HCT116 (cell line): ENCODE measurements at regions not wholly inside any gene's neighbourhood (a gene's known extent, or its start where the extent isn't known, plus 50 kb on each side); places are given as distances from the start of the nearest gene placed in this dataset.

Experiments
- ATAC-seq: fragments of 200-7000 bp; cut with Tn5 transposase; 2 replicates; pipeline ENCODE4 v1.9.1; 2020; ENCODE audit warnings: mild to moderate bottlenecking, moderate library complexity
- BruUV-seq: library from RNA; stranded (reverse); fragments of 400-500 nt; replicated peaks from 2 replicates; lab custom pipeline; 2021; lab: Mats Ljungman, UMichigan
- CTCF ChIA-PET: fragments of 300-600 bp; sonication (Branson Sonifier 250); formaldehyde crosslinking; loops from one replicate; lab custom pipeline; 2021; ENCODE audit warnings: antibody characterized with exemption; lab: Charles Lee
- POLR2A ChIA-PET: fragments of 300-600, 350-600 bp; sonication (Branson Sonifier 250); formaldehyde crosslinking; loops from one replicate; lab custom pipeline; 2021; ENCODE audit warnings: antibody characterized with exemption; lab: Charles Lee
- RAD21 ChIA-PET, 2 experiments: fragments of 300-600 bp; sonication (Branson Sonifier 250); formaldehyde crosslinking; loops; one replicate each; lab custom pipeline; 2023; ENCODE audit warnings: low total read pairs in 2 of 2; ENCODE audit not compliant: uncharacterized antibody in 2 of 2, unreplicated experiment in 2 of 2, low non-redundant PET in 1 of 2; lab: Charles Lee
- DNase-seq: peaks from one replicate; pipeline ENCODE4 v3.0.0-alpha.2; 2010; ENCODE audit warnings: low read depth, low spot score
- H2AFZ ChIP-seq: fragments of 200-600 bp; shearing (Covaris generic), sonication (generic); 2 replicates; pipeline ENCODE4 v1.6.1; 2017; ENCODE audit warnings: low read depth, mixed run types, mixed read lengths, antibody characterized with exemption, low read length; ENCODE audit not compliant: poor library complexity, severe bottlenecking
- H3K27ac ChIP-seq: 2 replicates; pipeline ENCODE4 v1.5.1; 2012; ENCODE audit warnings: low read depth, low read length
- H3K27me3 ChIP-seq: fragments of 200-600 bp; sonication (generic); 2 replicates; pipeline ENCODE4 v1.6.1; 2016; ENCODE audit warnings: mixed run types, low read length, mixed read lengths; ENCODE audit not compliant: insufficient read depth
- H3K36me3 ChIP-seq, 2 experiments: fragments of 200-500 bp in 1 of 2; fragments of 200-600 bp in 1 of 2; sonication (Bioruptor generic) in 1 of 2; sonication (generic) in 1 of 2; 2 replicates each; pipeline versions ENCODE4 v1.5.1 to v1.6.1; 2014 to 2016; ENCODE audit warnings: low read length in 2 of 2, inconsistent platforms in 1 of 2, mixed read lengths in 1 of 2, mixed run types in 1 of 2; ENCODE audit not compliant: insufficient read depth in 2 of 2, control insufficient read depth in 1 of 2
- H3K4me1 ChIP-seq, 2 experiments: fragments of 200-600 bp in 1 of 2; sonication (generic) in 1 of 2; 2 replicates each; pipeline versions ENCODE4 v1.5.1 to v1.6.1; 2012 to 2017; ENCODE audit warnings: low read length in 2 of 2, inconsistent platforms in 1 of 2, mild to moderate bottlenecking in 1 of 2, mixed read lengths in 1 of 2, mixed run types in 1 of 2, moderate library complexity in 1 of 2; ENCODE audit not compliant: insufficient read depth in 2 of 2, control insufficient read depth in 1 of 2
- H3K4me2 ChIP-seq: fragments of 200-600 bp; sonication (generic); 2 replicates; pipeline ENCODE4 v1.6.1; 2017; ENCODE audit warnings: mixed run types, low read length, mixed read lengths
- H3K4me3 ChIP-seq, 2 experiments: fragments of 200-600 bp in 1 of 2; sonication (generic) in 1 of 2; replicated peaks in 1 of 2; 2 replicates each; pipeline ENCODE4 v1.5.1; 2011 to 2016; ENCODE audit warnings: low read length in 2 of 2, control low read depth in 1 of 2, low read depth in 1 of 2, mild to moderate bottlenecking in 1 of 2, mixed read lengths in 1 of 2, mixed run types in 1 of 2
- H3K79me2 ChIP-seq: fragments of 200-600 bp; sonication (generic); 2 replicates; pipeline ENCODE4 v1.6.1; 2017; ENCODE audit warnings: mild to moderate bottlenecking, mixed run types, low read length, moderate library complexity, mixed read lengths; ENCODE audit not compliant: insufficient read depth
- H3K9ac ChIP-seq: fragments of 200-600 bp; sonication (generic); 2 replicates; pipeline ENCODE4 v1.6.1; 2016; ENCODE audit warnings: low read length, mixed read lengths
- H3K9me2 ChIP-seq: fragments of 200-600 bp; sonication (generic), shearing (Covaris generic); 2 replicates; pipeline ENCODE4 v1.6.1; 2017; ENCODE audit warnings: mixed run types, mild to moderate bottlenecking, moderate library complexity; ENCODE audit not compliant: insufficient read depth
- H3K9me3 ChIP-seq, 2 experiments: fragments of 200-500 bp in 1 of 2; fragments of 200-600 bp in 1 of 2; sonication (Bioruptor generic) in 1 of 2; sonication (generic) in 1 of 2; 2 replicates each; pipeline ENCODE4 v1.6.1; 2014 to 2017; ENCODE audit warnings: low read length in 2 of 2, mixed read lengths in 2 of 2, inconsistent platforms in 1 of 2, low read depth in 1 of 2, mild to moderate bottlenecking in 1 of 2, mixed run types in 1 of 2, moderate library complexity in 1 of 2; ENCODE audit not compliant: control insufficient read depth in 1 of 2, insufficient read depth in 1 of 2
- H4K20me1 ChIP-seq: fragments of 200-600 bp; sonication (generic), shearing (Covaris generic); 2 replicates; pipeline ENCODE4 v1.6.1; 2017; ENCODE audit warnings: mixed run types, mild to moderate bottlenecking, moderate library complexity; ENCODE audit not compliant: insufficient read depth
- EGR1 ChIP-seq: IDR thresholded peaks from 2 replicates; pipeline ENCODE4 v1.6.1; 2012; ENCODE audit warnings: low read depth
- EZH2phosphoT487 ChIP-seq: fragments of 200-600 bp; IDR thresholded peaks from 2 replicates; pipeline ENCODE4 v1.6.1; 2018; ENCODE audit warnings: antibody characterized with exemption, borderline replicate concordance
- FOSL1 ChIP-seq: IDR thresholded peaks from 2 replicates; pipeline ENCODE4 v1.6.1; 2012; ENCODE audit warnings: low read depth
- JUND ChIP-seq: IDR thresholded peaks from 2 replicates; pipeline ENCODE4 v1.6.1; 2012
- SP1 ChIP-seq: IDR thresholded peaks from 2 replicates; pipeline ENCODE4 v1.6.1; 2012; ENCODE audit warnings: low read depth
- SRF ChIP-seq: IDR thresholded peaks from 2 replicates; pipeline ENCODE4 v1.6.1; 2012; ENCODE audit warnings: low read depth
- TCF7L2 ChIP-seq: IDR thresholded peaks from 2 replicates; pipeline ENCODE4 v1.7.0; 2011; ENCODE audit warnings: borderline replicate concordance, inconsistent platforms; ENCODE audit not compliant: insufficient read depth, insufficient read length; ENCODE audit errors: extremely low read depth
- intact Hi-C: fragments of 100-400 bp; cut with micrococcal nuclease; formaldehyde crosslinking; loops from 2 replicates; pipeline ENCODE4 v1.10.0; 2022
- TF ChIP-seq, protein P1 (sequence below): IDR thresholded peaks from 2 replicates; pipeline ENCODE4 v1.6.1; 2012; ENCODE audit warnings: low read depth
- TF ChIP-seq, protein P2 (sequence below), 3 experiments: fragments of 200-600 bp in 1 of 3; sonication (generic) in 1 of 3; IDR thresholded peaks in 2 of 3; conservative IDR thresholded peaks in 1 of 3; 2 replicates each; pipeline ENCODE4 v1.5.1; 2012 to 2017; ENCODE audit warnings: low read depth in 2 of 3, low read length in 2 of 3, antibody characterized with exemption in 1 of 3, borderline replicate concordance in 1 of 3, control low read depth in 1 of 3, mild to moderate bottlenecking in 1 of 3, mixed read lengths in 1 of 3, mixed run types in 1 of 3, moderate library complexity in 1 of 3; ENCODE audit not compliant: insufficient read depth in 1 of 3
- TF ChIP-seq, protein P3 (sequence below): IDR thresholded peaks from 2 replicates; pipeline ENCODE4 v1.6.1; 2011; ENCODE audit warnings: mild to moderate bottlenecking, low read length, moderate library complexity; ENCODE audit not compliant: insufficient replicate concordance; ENCODE audit errors: extremely low read depth

DNA sequence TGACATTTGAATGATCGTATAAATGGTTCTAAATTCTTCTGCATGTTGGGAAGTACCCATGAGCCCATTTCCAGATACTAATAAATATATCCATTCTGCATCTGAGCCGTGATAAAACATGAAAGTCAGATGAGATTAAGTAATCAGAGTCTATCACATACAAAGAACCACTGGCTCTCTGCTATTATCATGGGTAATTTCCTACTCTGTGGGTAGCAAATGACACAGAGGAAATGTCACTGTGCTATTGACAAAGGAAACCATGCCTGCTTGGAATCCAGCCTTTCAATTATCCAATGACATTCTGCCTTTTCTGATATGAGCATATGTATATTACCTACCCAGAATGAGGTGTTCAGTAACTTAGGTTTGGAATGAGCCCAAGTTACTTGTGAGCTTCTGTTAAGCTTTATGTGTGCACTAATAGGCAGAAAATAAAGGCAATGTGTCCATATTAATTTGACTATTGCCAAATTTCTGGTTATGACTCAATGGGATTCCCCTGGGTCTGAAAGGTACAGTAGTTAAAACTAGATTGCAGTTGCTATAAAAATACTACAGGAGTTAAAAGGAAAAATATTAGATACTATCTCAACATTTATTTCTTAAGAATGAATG, 238.7 kb upstream of the KCNIP4 start:
- POLR2A ChIA-PET: no interaction called here

More for the DNA sequence above, 238.7 kb upstream of the KCNIP4 start:
- H3K9me2 ChIP-seq: no peaks in the 10 kb centered on the region
- TF ChIP-seq EZH2phosphoT487 (no peak), JUND (no peak), SP1 (no peak), TCF7L2 (no peak), EGR1 (no peak), SRF (no peak), FOSL1 (no peak)
- TF ChIP-seq, protein P1, sequence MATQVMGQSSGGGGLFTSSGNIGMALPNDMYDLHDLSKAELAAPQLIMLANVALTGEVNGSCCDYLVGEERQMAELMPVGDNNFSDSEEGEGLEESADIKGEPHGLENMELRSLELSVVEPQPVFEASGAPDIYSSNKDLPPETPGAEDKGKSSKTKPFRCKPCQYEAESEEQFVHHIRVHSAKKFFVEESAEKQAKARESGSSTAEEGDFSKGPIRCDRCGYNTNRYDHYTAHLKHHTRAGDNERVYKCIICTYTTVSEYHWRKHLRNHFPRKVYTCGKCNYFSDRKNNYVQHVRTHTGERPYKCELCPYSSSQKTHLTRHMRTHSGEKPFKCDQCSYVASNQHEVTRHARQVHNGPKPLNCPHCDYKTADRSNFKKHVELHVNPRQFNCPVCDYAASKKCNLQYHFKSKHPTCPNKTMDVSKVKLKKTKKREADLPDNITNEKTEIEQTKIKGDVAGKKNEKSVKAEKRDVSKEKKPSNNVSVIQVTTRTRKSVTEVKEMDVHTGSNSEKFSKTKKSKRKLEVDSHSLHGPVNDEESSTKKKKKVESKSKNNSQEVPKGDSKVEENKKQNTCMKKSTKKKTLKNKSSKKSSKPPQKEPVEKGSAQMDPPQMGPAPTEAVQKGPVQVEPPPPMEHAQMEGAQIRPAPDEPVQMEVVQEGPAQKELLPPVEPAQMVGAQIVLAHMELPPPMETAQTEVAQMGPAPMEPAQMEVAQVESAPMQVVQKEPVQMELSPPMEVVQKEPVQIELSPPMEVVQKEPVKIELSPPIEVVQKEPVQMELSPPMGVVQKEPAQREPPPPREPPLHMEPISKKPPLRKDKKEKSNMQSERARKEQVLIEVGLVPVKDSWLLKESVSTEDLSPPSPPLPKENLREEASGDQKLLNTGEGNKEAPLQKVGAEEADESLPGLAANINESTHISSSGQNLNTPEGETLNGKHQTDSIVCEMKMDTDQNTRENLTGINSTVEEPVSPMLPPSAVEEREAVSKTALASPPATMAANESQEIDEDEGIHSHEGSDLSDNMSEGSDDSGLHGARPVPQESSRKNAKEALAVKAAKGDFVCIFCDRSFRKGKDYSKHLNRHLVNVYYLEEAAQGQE: no peak
- TF ChIP-seq, protein P2, sequence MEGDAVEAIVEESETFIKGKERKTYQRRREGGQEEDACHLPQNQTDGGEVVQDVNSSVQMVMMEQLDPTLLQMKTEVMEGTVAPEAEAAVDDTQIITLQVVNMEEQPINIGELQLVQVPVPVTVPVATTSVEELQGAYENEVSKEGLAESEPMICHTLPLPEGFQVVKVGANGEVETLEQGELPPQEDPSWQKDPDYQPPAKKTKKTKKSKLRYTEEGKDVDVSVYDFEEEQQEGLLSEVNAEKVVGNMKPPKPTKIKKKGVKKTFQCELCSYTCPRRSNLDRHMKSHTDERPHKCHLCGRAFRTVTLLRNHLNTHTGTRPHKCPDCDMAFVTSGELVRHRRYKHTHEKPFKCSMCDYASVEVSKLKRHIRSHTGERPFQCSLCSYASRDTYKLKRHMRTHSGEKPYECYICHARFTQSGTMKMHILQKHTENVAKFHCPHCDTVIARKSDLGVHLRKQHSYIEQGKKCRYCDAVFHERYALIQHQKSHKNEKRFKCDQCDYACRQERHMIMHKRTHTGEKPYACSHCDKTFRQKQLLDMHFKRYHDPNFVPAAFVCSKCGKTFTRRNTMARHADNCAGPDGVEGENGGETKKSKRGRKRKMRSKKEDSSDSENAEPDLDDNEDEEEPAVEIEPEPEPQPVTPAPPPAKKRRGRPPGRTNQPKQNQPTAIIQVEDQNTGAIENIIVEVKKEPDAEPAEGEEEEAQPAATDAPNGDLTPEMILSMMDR (IDR thresholded peaks at IDR 0.05 in 2 of 3, conservative IDR thresholded peaks at IDR 0.05 in 1 of 3; ENCODE audit: borderline replicate concordance in 1 of 3, insufficient read depth in 1 of 3, low read depth in 2 of 3, low read length in 2 of 3): no peak
- TF ChIP-seq, protein P3, sequence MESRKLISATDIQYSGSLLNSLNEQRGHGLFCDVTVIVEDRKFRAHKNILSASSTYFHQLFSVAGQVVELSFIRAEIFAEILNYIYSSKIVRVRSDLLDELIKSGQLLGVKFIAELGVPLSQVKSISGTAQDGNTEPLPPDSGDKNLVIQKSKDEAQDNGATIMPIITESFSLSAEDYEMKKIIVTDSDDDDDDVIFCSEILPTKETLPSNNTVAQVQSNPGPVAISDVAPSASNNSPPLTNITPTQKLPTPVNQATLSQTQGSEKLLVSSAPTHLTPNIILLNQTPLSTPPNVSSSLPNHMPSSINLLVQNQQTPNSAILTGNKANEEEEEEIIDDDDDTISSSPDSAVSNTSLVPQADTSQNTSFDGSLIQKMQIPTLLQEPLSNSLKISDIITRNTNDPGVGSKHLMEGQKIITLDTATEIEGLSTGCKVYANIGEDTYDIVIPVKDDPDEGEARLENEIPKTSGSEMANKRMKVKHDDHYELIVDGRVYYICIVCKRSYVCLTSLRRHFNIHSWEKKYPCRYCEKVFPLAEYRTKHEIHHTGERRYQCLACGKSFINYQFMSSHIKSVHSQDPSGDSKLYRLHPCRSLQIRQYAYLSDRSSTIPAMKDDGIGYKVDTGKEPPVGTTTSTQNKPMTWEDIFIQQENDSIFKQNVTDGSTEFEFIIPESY: no peak
- TF ChIP-seq, all 23 proteins: peak for 0
- Histone ChIP-seq H4K20me1 (no peaks in the 10 kb centered on the region), H3K4me1 (no peaks in the 10 kb centered on the region), H3K27me3 (no peaks in the 10 kb centered on the region), H3K27ac (no peak overlapping the region), H3K79me2 (no peaks in the 10 kb centered on the region), H3K9me3 (no peaks in the 10 kb centered on the region), H3K4me3 (no peak overlapping the region), H3K36me3 (no peaks in the 10 kb centered on the region), H3K4me2 (no peak overlapping the region), H3K9ac (no peak overlapping the region), H2AFZ (no peak overlapping the region)
- ATAC-seq (no peak), DNase-seq (no peak)
- ChIA-PET CTCF (no interaction called here), RAD21 (no interaction called here)
- intact Hi-C loops: no loop called here
- BruUV-seq: no TSS peak
